Stimulated activated CD4-positive, alpha-beta T cell treated with anti-CD3 and anti-CD28 coated beads, Interleukin-1b, Interleukin-23, amount 100 ng/mL, for 24 hours (primary cell): ENCODE measurements at regions not wholly inside any gene's neighbourhood (a gene's known extent, or its start where the extent isn't known, plus 50 kb on each side); places are given as distances from the start of the nearest gene placed in this dataset.
"Not testable (repeated sequence)": the region's sequence is repeated elsewhere in the genome, so short reads cannot be mapped to it uniquely, and the experiment has no call there.

Experiments
- DNase-seq, 4 experiments: peaks; one replicate each; pipeline ENCODE4 v3.0.0-alpha.2; 2020; ENCODE audit warnings: low read depth in 4 of 4, low spot score in 1 of 4

- DNase-seq, result not testable (repeated sequence)
Observed at GRCh38 chr1:2851918-2852317, 50.4 kb upstream of the TTC34 start.

- DNase-seq, result no peak
Observed at GRCh38 chr1:2853711-2854110, 52.2 kb upstream of the TTC34 start.

GRCh38 chr1:2854151-2854550 lies 52.7 kb upstream of the TTC34 start:
- no peak for DNase-seq

- no peak for DNase-seq
Observed at GRCh38 chr1:2854611-2855010, 53.1 kb upstream of the TTC34 start.

- no peak for DNase-seq
Observed at GRCh38 chr1:2855206-2856065, 53.9 kb upstream of the TTC34 start.

- DNase-seq, result no peak
Observed at GRCh38 chr1:2856066-2856390, 54.5 kb upstream of the TTC34 start.

- DNase-seq, result no peak
Observed at GRCh38 chr1:2856676-2857375, 55.3 kb upstream of the TTC34 start.

- DNase-seq, result no peak
Observed at GRCh38 chr1:2857521-2857920, 56.0 kb upstream of the TTC34 start.

GRCh38 chr1:2858676-2859075 lies 57.2 kb upstream of the TTC34 start:
- DNase-seq, result no peak

GRCh38 chr1:2859219-2859880 lies 57.9 kb upstream of the TTC34 start:
- no peak for DNase-seq

- no peak for DNase-seq
Observed at GRCh38 chr1:2859881-2860430, 58.5 kb upstream of the TTC34 start.

GRCh38 chr1:2860476-2861142 lies 59.1 kb upstream of the TTC34 start:
- no peak for DNase-seq

- DNase-seq, result no peak
Observed at GRCh38 chr1:2861143-2861987, 59.9 kb upstream of the TTC34 start.

- no peak for DNase-seq
Observed at GRCh38 chr1:2861988-2862813, 60.7 kb upstream of the TTC34 start.

GRCh38 chr1:2862814-2863647 lies 61.5 kb upstream of the TTC34 start:
- DNase-seq, result no peak

- DNase-seq, result no peak
Observed at GRCh38 chr1:2863648-2863963, 62.1 kb upstream of the TTC34 start.

- DNase-seq, result no peak
Observed at GRCh38 chr1:2864203-2864905, 62.9 kb upstream of the TTC34 start.

GRCh38 chr1:2865000-2865399 lies 63.5 kb upstream of the TTC34 start:
- DNase-seq, result no peak
